H1 (cell line): ENCODE measurements at regions not wholly inside any gene's neighbourhood (a gene's known extent, or its start where the extent isn't known, plus 50 kb on each side); places are given as distances from the start of the nearest gene placed in this dataset.

Experiments used
- HDAC2 ChIP-seq, 2 experiments: fragments of 300-600 bp in 1 of 2; sonication (generic) in 1 of 2; IDR thresholded peaks; 2 replicates each; pipeline ENCODE4 v1.6.1; 2011 to 2012; ENCODE audit warnings: low read depth in 2 of 2, low read length in 2 of 2, mild to moderate bottlenecking in 2 of 2, moderate library complexity in 2 of 2, borderline replicate concordance in 1 of 2, inconsistent platforms in 1 of 2
- JUND ChIP-seq: IDR thresholded peaks from 2 replicates; pipeline ENCODE4 v1.6.1; 2011; ENCODE audit warnings: mild to moderate bottlenecking, improper control_type of control experiment, low read length
- KDM5A ChIP-seq: fragments of 200-600 bp; IDR thresholded peaks from 2 replicates; pipeline ENCODE4 v1.7.1; 2012; ENCODE audit warnings: mild to moderate bottlenecking, low read length, inconsistent platforms, mixed read lengths
- POLR2AphosphoS5 ChIP-seq: IDR thresholded peaks from 2 replicates; pipeline ENCODE4 v1.6.1; 2011; ENCODE audit warnings: low read depth, low read length
- SP2 ChIP-seq: IDR thresholded peaks from 2 replicates; pipeline ENCODE4 v1.6.1; 2012; ENCODE audit warnings: mild to moderate bottlenecking, low read length, inconsistent platforms
- TAF1 ChIP-seq: IDR thresholded peaks from 2 replicates; pipeline ENCODE4 v1.6.1; 2011; ENCODE audit warnings: mild to moderate bottlenecking, low read depth, low read length
- TEAD4 ChIP-seq: IDR thresholded peaks from 2 replicates; pipeline ENCODE4 v1.6.1; 2012; ENCODE audit warnings: low read depth, low read length, inconsistent platforms, mixed read lengths
- TF ChIP-seq, protein P1 (sequence below), 3 experiments: IDR thresholded peaks; 1 replicate in 2 of 3; 2 replicates in 1 of 3; pipeline versions ENCODE4 v1.5.1 to v1.6.1; 2011; ENCODE audit warnings: low read length in 3 of 3, mild to moderate bottlenecking in 3 of 3, inconsistent platforms in 2 of 3, low read depth in 1 of 3, moderate library complexity in 1 of 3; ENCODE audit not compliant: insufficient read depth in 1 of 3; ENCODE audit errors: control extremely low read depth in 1 of 3

DNA sequence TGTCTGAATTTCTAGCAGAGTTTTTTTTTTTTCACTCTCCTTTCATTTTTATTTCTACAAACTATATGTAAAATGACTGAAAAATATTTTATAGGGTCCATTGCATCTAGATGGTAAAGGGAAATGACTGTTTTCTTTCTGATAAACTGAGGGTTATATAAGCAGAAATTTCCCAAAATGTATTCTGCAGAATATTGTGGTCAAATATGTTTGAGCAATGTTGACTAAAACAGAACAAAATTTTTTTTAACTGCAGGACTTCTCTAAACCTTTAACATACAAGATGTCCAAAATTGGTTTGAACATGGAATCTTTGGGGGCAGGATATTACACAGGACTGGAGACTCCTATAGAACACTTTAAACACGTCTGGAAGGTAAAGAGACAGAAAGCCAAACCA is 190.5 kb downstream of the TOMM20 start:
- TF ChIP-seq JUND, result no peak
- no peak for TF ChIP-seq TAF1
- TF ChIP-seq TEAD4, result no peak
- no peak for TF ChIP-seq POLR2AphosphoS5
- TF ChIP-seq, protein P1, sequence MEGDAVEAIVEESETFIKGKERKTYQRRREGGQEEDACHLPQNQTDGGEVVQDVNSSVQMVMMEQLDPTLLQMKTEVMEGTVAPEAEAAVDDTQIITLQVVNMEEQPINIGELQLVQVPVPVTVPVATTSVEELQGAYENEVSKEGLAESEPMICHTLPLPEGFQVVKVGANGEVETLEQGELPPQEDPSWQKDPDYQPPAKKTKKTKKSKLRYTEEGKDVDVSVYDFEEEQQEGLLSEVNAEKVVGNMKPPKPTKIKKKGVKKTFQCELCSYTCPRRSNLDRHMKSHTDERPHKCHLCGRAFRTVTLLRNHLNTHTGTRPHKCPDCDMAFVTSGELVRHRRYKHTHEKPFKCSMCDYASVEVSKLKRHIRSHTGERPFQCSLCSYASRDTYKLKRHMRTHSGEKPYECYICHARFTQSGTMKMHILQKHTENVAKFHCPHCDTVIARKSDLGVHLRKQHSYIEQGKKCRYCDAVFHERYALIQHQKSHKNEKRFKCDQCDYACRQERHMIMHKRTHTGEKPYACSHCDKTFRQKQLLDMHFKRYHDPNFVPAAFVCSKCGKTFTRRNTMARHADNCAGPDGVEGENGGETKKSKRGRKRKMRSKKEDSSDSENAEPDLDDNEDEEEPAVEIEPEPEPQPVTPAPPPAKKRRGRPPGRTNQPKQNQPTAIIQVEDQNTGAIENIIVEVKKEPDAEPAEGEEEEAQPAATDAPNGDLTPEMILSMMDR (IDR thresholded peaks at IDR 0.05; ENCODE audit: control extremely low read depth in 1 of 3, insufficient read depth in 1 of 3, low read depth in 1 of 3, low read length in 3 of 3), result no peak
- no peak for TF ChIP-seq KDM5A
- no peak for TF ChIP-seq HDAC2 (IDR thresholded peaks at IDR 0.05; ENCODE audit: borderline replicate concordance in 1 of 2, low read depth in 2 of 2, low read length in 2 of 2)
- no peak for TF ChIP-seq SP2
